Astrocyte (in vitro differentiated cells and primary cell): ENCODE measurements at regions not wholly inside any gene's neighbourhood (a gene's known extent, or its start where the extent isn't known, plus 50 kb on each side); places are given as distances from the start of the nearest gene placed in this dataset.

ENCODE experiments used
- EZH2 ChIP-seq: IDR thresholded peaks from 2 replicates; pipeline ENCODE4 v1.6.1; 2012; ENCODE audit warnings: mild to moderate bottlenecking, low read length, inconsistent platforms; ENCODE audit not compliant: insufficient read depth
- TF ChIP-seq, protein P1 (sequence below): IDR thresholded peaks from 2 replicates; pipeline ENCODE4 v1.5.1; 2011; ENCODE audit warnings: low read depth, mild to moderate bottlenecking, inconsistent platforms, low read length, moderate library complexity; ENCODE audit not compliant: insufficient read depth

DNA sequence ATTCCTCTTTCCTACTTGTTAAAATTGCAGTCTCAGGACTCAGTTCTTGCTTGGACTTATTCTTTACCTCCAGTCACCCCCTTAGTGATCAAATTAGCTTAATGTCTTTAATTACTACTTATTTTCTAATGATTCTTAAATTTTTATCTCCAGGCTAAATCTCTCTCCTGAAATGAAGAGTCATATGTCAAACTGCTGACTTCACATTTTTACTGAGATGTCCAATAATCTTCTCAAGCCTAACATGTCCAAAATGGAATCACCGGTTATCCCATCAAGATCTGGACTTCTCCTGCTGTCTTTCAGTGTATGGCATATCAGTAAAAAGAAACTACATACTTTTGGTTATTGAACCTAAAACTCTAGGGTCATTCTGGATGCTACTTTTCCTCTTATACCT, 332.3 kb upstream of the HTR2C start:
- TF ChIP-seq, protein P1, sequence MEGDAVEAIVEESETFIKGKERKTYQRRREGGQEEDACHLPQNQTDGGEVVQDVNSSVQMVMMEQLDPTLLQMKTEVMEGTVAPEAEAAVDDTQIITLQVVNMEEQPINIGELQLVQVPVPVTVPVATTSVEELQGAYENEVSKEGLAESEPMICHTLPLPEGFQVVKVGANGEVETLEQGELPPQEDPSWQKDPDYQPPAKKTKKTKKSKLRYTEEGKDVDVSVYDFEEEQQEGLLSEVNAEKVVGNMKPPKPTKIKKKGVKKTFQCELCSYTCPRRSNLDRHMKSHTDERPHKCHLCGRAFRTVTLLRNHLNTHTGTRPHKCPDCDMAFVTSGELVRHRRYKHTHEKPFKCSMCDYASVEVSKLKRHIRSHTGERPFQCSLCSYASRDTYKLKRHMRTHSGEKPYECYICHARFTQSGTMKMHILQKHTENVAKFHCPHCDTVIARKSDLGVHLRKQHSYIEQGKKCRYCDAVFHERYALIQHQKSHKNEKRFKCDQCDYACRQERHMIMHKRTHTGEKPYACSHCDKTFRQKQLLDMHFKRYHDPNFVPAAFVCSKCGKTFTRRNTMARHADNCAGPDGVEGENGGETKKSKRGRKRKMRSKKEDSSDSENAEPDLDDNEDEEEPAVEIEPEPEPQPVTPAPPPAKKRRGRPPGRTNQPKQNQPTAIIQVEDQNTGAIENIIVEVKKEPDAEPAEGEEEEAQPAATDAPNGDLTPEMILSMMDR = no peak
- no peak for TF ChIP-seq EZH2
